ENCODE measurements at regions not wholly inside any gene's neighbourhood (a gene's known extent, or its start where the extent isn't known, plus 50 kb on each side); places are given as distances from the start of the nearest gene placed in this dataset.

- no peak for TF ChIP-seq CTCF (IDR thresholded peaks at IDR 0.05)
- no peak for TF ChIP-seq POLR2A (IDR thresholded peaks at IDR 0.05)
Measured at GRCh38 chrX:39965051-39965573, 132.6 kb downstream of the BCOR start.

Data from body of pancreas (tissue), 4 donors.